ENCODE measurements at regions not wholly inside any gene's neighbourhood (a gene's known extent, or its start where the extent isn't known, plus 50 kb on each side); places are given as distances from the start of the nearest gene placed in this dataset.

GRCh38 chr6:51265426-51265825 is 446.8 kb downstream of the TFAP2B start:
- no peak for ATAC-seq
- TF ChIP-seq TCF4 (CRISPR knock-in tag; IDR thresholded peaks at IDR 0.05; ENCODE audit: borderline replicate concordance) (no peak), POU6F1 (CRISPR knock-in tag; IDR thresholded peaks at IDR 0.05; ENCODE audit: borderline replicate concordance, low read depth) (no peak), ZFP30 (CRISPR knock-in tag; IDR thresholded peaks at IDR 0.05) (no peak), TSHZ2 (CRISPR knock-in tag; IDR thresholded peaks at IDR 0.05) (no peak), SNAI2 (CRISPR knock-in tag; IDR thresholded peaks at IDR 0.05) (no peak), CREB5 (CRISPR knock-in tag; IDR thresholded peaks at IDR 0.05; ENCODE audit: low read depth) (no peak)

GRCh38 chr6:51266604-51267003 is 447.9 kb downstream of the TFAP2B start:
- TF ChIP-seq ZNF8 (CRISPR knock-in tag; IDR thresholded peaks at IDR 0.05) (no peak), TSHZ2 (CRISPR knock-in tag; IDR thresholded peaks at IDR 0.05) (no peak), ZNF565 (CRISPR knock-in tag; conservative IDR thresholded peaks at IDR 0.05; ENCODE audit: low read depth) (no peak), POU6F1 (CRISPR knock-in tag; IDR thresholded peaks at IDR 0.05; ENCODE audit: borderline replicate concordance, low read depth) (no peak), ISL1 (CRISPR knock-in tag; IDR thresholded peaks at IDR 0.05) (peak; percentile 50), BACH2 (CRISPR knock-in tag; IDR thresholded peaks at IDR 0.05; ENCODE audit: borderline replicate concordance) (no peak)
- TF ChIP-seq, protein P1, sequence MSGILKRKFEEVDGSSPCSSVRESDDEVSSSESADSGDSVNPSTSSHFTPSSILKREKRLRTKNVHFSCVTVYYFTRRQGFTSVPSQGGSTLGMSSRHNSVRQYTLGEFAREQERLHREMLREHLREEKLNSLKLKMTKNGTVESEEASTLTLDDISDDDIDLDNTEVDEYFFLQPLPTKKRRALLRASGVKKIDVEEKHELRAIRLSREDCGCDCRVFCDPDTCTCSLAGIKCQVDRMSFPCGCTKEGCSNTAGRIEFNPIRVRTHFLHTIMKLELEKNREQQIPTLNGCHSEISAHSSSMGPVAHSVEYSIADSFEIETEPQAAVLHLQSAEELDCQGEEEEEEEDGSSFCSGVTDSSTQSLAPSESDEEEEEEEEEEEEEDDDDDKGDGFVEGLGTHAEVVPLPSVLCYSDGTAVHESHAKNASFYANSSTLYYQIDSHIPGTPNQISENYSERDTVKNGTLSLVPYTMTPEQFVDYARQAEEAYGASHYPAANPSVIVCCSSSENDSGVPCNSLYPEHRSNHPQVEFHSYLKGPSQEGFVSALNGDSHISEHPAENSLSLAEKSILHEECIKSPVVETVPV (CRISPR knock-in tag; IDR thresholded peaks at IDR 0.05): no peak
- no peak for ATAC-seq

DNA sequence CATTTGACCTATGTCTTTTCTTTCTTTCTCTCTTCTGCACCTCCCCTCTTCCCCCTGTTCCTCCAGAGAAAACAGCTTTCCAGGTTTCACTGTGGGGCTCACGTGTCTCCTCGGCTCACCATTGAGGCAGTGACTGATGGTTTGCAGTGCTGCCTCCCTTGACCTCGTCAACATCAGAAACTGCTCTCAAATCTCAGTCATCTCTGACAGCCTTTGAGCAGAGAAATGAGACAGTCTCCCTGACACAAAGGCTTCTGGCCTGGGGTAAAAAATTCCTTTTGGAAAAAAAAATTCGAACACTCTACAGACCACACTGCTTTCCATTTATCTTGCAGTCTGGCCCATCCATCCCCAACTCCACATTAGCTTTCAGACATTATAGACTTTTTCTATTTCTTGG is 450.0 kb downstream of the TFAP2B start:
- no peak for ATAC-seq
- no peak for TF ChIP-seq ZFP3 (CRISPR knock-in tag; IDR thresholded peaks at IDR 0.05)
- TF ChIP-seq ZC3H10 (CRISPR knock-in tag; IDR thresholded peaks at IDR 0.05): no peak
- no peak for TF ChIP-seq TOX (CRISPR knock-in tag; IDR thresholded peaks at IDR 0.05; ENCODE audit: borderline replicate concordance)
- no peak for TF ChIP-seq ZFP30 (CRISPR knock-in tag; IDR thresholded peaks at IDR 0.05)
- TF ChIP-seq ZNF565 (CRISPR knock-in tag; conservative IDR thresholded peaks at IDR 0.05; ENCODE audit: low read depth): no peak
- no peak for TF ChIP-seq ARNTL (CRISPR knock-in tag; IDR thresholded peaks at IDR 0.05; ENCODE audit: borderline replicate concordance, low read depth)
- TF ChIP-seq ESRRG (CRISPR knock-in tag; IDR thresholded peaks at IDR 0.05): no peak
- no peak for TF ChIP-seq OSR1 (CRISPR knock-in tag; IDR thresholded peaks at IDR 0.05)
- no peak for TF ChIP-seq RARB (CRISPR knock-in tag; IDR thresholded peaks at IDR 0.05)

All from SK-N-SH treated with all-trans-retinoic acid at 6 μM for 48 hours (cell line).